ENCODE measurements at regions not wholly inside any gene's neighbourhood (a gene's known extent, or its start where the extent isn't known, plus 50 kb on each side); places are given as distances from the start of the nearest gene placed in this dataset.

DNA sequence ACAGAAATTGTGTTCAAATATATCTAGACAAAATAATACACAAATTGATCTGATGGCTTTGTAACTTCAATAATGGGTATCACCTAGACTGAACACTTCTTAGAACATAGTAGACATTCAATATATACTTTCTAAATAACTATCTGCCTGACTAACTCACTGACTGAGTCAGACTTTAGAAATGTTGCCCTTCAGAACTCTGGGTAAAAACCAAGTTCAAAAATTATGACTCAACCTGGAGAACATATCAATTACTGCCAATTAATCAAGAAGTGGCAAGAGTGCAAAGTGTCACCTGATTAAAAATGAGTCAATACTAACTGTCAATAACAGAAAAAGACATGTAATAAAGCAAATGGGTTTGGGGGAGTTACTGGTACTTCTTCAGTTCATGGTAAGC lies 144.6 kb upstream of the TMCO5A start:
- no peak for DNase-seq (ENCODE audit: low spot score)

DNA sequence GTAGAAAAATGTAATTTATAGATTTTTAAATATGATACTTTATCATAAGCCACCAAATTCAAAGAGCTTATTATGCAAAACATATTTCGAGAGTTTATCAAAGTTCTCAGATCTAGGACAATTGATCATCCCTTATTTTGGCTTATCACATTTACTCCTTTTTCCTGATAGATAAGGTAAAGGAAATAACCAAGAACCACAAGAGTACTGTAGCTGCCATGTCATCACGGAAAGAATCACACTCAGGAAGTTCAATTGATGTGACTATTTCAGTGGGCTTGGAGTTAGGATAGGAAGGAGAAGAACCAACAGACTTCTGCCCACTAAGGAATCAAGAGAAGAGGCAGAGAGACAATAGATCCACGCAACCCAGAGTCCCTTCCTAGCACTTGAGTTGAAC lies 142.7 kb upstream of the TMCO5A start:
- DNase-seq (ENCODE audit: low spot score) = no peak

DNA sequence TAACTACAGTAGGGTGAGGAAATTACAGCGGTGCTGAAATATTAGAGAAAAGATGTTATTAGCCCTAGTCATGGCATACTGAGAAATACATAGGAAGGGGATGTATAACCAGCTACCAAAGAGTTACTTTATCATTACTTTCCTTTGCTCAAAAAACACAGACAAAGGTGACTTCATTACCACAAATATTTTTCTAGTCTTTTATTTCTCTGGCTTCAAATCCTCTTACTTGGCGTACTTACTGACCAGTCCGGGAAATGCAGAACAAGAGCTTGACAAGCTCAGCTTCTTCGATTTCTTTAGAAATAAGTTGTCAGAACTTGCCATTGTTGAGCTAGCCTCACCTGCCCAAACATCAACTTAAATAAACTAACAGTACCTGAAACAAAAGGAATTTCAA lies 142.1 kb upstream of the TMCO5A start:
- DNase-seq (ENCODE audit: low spot score) = no peak

DNA sequence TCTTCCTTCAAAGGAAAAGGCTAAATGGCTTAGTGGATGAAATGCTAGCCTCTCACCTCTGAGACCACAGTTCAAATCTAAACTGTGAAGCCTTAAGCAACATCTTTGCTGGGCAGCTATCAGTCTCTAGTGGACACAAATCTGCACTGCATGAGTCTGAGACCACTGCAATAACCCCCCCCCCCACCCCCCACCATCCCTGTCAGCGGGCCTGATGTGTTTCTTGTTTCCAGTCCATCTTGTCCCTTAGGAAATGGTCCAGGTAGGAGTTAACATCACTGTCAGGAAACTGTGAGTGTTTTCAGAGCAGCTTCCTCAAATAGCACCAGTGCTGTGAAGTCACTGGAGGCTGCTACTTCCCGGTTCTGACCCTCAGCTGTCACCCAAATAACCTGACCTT lies 140.6 kb upstream of the TMCO5A start:
- no peak for DNase-seq (ENCODE audit: low spot score)

DNA sequence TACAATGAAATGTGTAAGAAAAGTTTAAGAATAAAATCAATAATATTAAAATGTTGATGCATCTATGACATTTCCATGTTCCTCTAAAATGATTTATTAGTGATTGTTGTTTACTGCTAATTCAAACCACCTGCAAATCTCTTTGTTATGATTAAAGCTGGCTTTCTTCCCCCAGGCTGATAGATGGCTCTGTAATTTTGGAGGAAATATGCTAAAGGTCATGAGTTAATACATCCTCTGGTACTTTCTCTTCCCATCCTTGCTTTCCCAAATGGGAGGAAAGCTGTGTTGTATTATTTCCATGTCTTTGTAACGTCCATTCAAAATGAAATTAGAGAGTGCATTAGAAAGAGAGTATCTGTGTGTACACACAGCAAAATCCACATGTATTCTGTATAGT lies 139.5 kb upstream of the TMCO5A start:
- DNase-seq (ENCODE audit: low spot score) = no peak

DNA sequence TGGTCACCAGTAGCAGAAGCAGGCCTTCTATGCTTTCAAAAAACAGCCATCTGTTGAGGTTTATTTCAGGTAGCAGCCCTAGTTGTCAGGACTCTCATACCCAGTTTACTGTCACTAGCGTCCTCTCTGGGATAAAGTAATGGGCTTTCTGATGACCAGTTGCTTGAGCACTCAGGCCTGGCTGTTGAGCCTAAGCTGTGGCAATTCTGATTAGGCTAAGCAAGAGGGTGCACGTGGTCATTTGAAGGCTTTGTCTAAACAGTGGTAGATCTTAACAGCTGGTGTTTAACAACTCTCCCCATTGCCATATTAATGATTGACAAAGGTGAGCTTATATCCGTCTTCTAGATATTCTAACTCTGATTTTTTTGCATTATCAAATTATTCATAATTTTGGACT lies 132.9 kb upstream of the TMCO5A start:
- no peak for DNase-seq (ENCODE audit: low spot score)

DNA sequence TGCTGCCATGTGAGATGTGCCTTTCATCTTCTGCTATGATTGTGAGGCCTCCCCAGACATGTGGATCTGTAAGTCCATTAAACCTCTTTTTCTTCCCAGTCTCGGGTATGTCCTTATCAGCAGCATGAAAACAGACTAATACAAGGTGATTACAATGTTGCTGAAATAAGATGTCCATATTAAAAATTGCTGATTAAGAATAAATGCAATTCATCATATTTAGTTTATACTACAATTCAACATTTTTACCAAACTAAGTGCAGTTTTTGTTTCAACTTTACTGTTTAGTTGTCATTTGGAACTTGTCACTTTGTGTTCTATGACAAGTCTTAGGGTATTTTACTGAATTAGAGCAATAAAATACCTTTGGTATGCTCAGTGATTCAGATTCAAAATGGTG lies 127.6 kb upstream of the TMCO5A start:
- no peak for DNase-seq (ENCODE audit: low spot score)

DNA sequence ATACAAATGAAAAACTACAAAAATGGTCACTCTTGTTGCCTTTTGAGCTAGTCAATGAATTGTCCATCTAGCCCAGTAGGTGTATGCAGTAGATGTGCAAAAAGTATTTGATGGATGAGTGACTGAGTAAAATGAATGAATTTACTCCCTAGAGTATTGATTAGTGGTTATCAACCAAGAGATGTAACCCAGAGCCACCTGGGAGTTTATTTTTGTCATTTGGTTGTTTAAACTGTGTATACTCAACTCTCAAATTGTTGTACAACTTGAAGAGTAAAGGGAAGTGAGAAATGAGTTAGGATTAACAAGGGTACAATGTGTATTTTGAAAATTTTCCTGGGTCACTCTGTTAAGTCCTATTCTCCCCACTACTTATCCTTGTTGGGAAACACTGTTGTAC lies 124.1 kb upstream of the TMCO5A start:
- no peak for DNase-seq (ENCODE audit: low spot score)

DNA sequence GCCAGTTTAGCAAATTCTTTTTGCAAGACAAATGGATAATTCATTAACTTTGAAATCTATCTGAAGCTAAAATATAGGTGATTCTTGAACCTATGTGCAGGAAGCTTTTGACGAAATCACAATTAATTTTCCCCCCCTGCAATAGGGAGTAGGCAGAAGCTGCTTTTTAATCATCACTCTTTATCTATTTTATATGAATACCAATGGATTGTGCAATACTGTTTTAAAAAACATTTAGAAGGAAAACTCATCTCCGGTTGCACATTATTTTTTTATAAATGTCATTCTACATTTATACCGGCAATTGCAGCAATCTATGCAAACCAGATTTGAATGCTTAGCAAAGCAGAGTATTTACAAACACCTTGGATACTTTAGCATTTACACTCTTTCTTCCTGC lies 121.1 kb upstream of the TMCO5A start:
- DNase-seq (ENCODE audit: low spot score) = no peak

DNA sequence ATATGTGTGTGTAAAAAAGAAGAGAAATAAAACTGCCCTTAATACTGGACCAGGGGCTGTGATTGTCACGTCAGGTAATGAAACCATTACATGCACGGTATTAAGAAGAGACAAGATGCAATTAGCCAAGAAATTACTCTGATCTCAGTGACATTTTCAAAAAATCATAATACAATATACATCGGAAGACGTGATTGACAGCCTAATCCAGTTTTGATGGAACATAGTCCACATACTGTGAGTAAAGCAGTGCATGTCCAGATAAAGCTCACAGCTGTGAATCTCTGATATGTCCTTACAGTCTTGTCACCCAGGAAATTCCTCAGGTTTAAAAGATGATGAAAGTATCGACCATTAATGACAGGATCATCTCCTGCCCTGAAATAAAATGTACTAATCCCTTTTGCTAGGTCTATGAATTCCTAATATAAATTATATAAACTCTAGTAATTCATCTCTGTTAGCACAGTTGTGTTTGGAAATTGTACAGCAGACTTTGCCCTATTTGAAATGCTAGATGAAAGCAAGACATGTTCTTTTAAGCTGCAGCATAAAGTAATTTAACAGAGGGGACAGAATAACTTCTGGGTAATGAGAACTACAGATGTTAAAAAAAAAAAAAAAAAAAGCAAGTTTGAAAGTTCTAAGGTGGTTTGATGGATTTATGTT lies 119.5 kb upstream of the TMCO5A start:
- no peak for DNase-seq (ENCODE audit: low spot score)

DNA sequence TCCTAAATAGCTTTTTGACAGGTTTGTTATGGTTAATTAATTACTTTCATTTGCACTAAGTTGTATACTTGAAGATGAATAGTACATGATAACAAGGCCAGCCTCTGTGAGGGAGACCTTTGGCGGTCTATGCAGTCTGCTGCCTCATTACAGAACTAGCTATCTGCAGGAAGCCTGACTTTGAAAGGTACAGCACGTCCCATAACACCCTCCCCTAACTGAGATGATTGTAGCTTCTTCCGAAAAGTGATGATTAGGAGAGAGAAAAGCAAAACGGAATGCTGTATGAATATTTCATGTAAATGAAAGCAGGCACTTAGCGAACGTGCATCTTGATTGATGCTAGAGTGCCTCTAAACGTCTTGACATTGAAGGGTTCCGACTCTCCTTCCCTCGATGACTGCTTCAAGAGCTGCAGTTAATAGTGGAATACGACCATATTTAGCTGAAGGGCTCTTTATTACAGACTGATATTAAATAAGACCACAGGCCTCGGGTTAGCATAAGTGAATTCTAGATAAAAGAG lies 116.2 kb upstream of the TMCO5A start:
- no peak for DNase-seq (ENCODE audit: low spot score)

DNA sequence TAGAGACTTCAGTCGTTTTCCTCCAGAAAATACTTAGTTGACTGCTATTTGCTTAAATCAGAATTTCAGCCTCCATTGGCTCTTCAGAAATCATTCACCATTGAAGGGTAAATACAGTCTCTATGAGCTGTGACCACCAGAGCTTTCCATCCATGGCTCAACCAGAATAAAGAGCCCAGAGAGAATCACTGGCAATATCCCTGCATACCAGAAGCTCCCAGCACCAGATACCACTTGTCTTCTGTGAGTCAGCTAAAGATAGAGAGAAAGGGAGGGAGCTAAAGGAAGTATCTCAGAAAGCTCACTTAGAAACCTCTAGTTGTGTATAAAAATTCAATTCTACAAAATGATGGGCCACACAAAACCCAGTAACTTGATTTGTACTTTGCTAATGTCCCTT lies 115.2 kb upstream of the TMCO5A start:
- DNase-seq (ENCODE audit: low spot score) = no peak

DNA sequence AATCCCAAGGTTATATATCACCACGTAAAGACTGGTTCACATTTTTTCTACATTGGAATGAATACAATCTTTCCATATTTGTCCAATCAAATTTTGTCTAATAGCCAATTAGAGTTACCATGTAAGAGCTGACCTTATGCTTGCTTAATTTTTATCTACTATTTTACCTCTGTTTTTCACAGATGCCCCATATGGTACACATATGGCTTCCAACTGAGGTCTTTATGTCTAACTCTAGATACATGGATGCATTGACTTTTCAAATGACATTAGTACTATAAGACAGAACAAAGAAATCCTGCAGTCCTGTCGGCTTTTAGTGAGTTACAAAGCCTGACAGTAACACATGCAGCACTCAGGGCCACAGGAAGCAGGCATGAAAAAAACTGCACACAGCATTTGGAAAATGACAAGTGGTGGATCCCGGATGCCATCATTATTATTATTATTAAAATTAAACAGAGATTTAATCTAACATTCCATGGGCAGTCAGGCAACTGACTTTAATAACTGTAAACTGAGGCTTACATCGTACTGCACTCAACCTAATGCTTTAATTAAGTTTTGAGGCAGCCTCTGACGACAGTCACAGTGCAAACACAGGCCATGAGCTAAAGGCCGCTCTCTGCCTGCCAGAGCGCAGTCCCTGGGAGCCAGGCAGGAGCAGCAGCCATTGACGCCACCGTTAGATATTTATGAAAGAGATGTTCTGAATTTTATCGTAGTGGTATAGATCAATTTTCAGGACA lies 113.9 kb upstream of the TMCO5A start:
- no peak for DNase-seq (ENCODE audit: low spot score)

DNA sequence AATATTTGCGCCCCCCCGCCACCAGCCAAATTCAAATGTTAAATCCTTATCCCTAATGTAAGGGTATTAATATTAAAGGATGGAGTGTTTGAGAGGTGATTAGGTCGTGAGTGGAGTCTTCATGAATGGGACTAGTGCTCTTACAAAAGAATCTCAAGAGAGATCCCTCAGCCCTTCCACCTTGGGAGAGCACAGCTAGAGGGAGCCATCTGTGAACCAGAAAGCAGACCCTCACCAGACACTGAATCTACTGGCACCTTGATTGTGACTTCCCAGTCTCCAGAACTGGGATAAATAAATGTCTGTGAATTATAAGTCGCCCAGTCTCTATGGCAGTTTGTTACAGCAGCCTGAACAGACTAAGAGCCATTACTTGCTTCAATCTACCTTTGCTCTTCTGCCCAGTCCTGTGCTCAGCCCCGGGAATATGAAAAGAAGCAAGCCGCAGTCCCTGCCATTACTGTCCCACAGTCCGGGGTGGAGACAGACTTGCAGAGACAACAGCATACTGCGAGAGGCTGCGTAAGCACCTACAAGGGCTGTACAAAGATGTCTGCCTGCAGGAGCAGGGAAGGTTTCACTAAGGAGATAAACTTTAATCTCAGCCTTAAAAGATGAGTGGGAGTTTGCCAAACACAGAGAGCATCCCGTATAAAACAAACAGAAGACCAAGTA lies 110.7 kb upstream of the TMCO5A start:
- no peak for DNase-seq (ENCODE audit: low spot score)

DNA sequence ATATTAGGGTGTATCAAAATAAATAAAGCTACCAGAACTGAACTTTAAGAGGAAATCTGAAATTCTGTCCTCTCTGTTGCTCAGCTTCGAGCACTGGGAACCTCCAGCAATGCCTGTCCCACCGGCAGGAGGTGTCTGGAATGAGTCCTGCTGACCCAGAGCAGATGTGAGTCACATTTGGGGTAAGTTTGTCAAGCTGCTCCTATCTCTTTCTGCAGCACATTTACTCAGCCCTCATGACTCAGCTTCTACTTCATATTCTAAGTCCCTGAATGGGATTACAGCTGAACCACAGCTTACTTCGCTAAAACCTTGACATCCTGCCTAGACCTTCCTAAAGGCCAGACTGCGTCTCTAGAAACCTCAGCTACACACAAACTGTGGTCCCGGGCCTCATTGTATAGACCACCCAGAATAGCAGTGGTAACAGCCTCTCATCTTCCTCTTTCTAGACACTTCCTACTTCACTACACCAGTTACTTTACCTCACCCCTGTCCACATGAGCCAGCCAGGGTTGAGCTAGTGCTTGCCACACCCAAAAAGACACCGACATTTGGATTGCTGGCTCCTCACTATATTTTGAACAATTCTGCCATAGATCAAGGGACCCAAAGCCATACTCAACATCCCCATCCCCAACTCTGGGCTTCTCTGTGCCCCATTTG lies 109.6 kb upstream of the TMCO5A start:
- no peak for DNase-seq (ENCODE audit: low spot score)

DNA sequence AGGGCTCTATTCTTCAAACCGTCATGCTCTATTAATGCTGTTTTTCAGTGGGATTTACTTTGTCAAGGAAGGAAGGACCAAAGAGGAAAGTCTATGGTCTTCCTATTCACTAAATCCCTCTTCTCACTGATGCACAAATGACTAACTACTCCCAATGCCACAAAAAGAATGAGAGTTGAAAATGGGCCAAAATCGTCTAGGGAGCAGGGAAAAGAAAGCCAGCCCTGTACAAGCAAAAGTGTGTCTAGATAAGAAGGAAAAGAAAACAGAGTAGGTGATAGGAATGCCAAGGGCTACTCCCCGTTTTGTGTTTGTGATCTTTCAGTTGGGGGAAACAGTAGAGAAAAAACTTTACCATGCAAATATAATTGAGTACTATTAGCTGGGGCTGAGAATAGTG lies 97.2 kb upstream of the TMCO5A start:
- DNase-seq (ENCODE audit: low spot score) = no peak

DNA sequence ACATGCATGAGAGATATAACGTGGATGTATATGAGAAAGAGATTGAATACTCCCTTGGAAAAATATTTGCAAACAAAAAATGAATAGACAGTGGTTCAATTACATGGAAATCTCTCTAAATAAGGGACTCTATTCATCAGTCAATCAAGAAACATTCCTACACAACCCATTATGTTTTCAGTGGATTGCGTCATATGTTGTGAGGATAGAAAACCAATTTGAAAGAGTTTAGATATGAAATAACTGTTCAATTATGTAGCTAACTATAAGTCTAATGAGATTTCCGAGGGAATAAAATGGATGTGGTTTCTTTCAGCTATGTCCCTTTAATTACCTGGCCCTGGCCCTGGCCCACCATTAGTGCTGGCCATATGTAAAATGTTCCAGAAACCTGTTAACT lies 86.7 kb upstream of the TMCO5A start:
- no peak for DNase-seq (ENCODE audit: low spot score)

DNA sequence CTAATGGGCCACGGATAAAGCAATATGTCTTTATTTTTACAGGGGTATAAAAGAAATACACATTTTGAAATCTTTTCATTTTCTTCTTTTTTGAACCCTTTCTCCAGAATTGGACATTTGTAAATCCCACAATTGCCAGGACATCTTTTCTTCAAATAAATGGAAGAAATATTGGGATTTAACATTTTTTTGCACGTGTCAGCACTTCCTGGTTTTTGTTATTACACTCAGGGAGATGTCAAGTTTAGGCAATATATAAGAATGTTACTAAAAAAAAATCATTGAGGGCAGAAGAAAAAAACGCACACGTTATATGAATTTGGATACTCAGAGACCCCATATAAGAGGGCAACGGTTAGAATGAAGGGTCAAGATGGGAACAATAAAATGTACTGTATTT lies 78.3 kb upstream of the TMCO5A start:
- no peak for DNase-seq (ENCODE audit: low spot score)

DNA sequence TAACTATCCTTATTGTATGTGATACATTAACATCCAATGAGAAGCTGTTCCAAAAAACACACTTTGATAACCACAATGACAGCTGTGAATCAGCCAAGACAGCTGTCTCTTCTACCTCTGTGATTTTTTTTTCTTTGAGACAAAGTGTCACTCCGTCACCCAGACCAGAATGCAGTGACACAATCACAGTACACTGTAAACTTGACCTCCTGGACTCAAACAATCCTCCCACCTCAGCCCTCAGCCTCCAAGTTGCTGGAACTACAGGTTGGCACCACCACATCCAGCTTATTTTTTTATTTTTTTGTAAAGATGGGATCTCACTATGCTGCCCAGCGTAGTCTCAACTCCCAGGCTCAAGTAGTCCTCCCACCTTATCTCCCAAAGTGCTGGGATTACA lies 73.5 kb upstream of the TMCO5A start:
- no peak for DNase-seq (ENCODE audit: low spot score)

DNA sequence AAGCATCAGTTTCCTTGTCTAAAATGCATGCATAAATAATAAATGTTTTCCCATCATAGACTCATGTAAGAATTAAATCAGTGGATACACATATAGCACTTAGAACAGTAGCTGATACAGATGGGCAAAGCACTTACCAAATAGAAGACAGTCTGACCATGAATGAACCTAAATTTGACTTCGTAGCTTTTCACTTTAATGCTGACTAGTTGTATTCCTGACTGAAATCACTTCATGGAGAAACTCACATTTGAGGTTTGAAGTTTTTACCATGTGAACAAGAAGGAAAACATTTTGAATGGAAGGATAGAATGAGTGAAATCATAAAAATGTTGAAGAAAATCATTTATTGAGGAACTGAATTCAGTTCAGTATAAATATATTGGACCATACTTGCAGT lies 68.8 kb upstream of the TMCO5A start:
- no peak for DNase-seq (ENCODE audit: low spot score)

DNA sequence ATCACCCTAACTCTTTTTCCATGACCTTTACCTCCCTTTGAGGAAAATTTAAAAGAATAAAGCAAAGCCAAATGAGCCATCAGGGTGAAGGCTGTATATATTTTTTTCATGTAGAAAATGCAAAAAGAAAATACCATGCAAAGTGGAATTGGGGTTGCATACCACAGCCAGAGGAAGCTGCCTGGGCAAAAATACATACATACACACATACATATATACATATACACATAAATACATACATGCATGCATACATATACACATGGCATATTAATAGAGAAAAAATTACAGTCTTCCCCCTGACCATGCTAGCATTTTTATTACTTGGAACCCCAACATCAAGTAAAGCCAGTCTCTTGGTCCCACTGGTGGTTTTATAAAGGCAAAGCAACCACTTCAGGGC lies 63.7 kb upstream of the TMCO5A start:
- no peak for DNase-seq (ENCODE audit: low spot score)

DNA sequence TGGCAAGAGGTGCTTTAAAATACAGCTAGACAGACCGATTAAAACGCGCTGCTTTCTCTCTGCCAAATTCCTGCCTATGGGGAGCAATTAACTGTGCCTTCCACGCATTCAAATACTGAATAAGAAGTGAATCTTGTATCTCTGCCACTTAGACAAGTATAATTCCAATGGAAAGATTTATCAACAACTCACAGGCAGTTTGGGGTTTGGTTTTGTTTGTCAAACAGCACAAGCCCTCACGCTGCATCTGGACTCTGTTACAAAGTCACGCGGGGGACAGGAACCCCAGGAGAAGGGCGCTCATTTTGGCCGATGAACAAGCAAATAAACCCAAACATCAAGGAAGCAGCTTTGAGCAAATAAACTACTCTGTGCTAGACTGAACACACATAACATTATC lies 61.8 kb upstream of the TMCO5A start:
- DNase-seq (ENCODE audit: low spot score) = no peak

DNA sequence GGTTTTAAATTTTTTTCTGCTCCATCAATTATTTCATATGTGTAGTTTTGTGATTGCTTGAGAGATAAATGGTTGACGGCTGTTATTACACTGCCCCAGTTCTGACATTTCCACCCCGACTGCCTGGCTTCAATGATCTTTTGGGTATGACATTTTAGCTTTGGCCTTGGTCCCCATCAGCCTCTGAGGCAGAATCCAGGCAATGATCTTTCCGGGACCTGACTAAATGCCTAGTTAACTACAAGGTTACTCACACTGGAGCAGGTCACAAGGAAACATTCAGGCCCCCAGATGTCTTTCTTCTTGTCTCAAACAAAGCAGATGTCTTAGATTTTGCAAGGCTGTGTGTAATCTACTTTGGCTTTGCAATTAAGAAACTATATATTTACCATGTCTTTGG lies 61.1 kb upstream of the TMCO5A start:
- DNase-seq (ENCODE audit: low spot score) = no peak

Measured in CD4-positive, alpha-beta T cell treated with Interleukin-15 for 4 hours (primary cell).